Gastroesophageal sphincter (tissue), 4 donors: ENCODE measurements at regions not wholly inside any gene's neighbourhood (a gene's known extent, or its start where the extent isn't known, plus 50 kb on each side); places are given as distances from the start of the nearest gene placed in this dataset.

ENCODE experiments used
- ATAC-seq: fragments of 150-250 bp; one replicate; pipeline ENCODE4 v1.9.1; 2016; ENCODE audit warnings: mild to moderate bottlenecking, moderate library complexity
- H3K27ac ChIP-seq, 4 donors: fragments of 200-600 bp; sonication (generic) in 3 of 4; 1 replicate in 3 of 4; 2 replicates in 1 of 4; pipeline ENCODE4 v1.5.1; 2016 to 2019
- H3K27me3 ChIP-seq: fragments of 200-600 bp; sonication (generic); one replicate; pipeline ENCODE4 v1.5.1; 2019
- H3K36me3 ChIP-seq, 2 donors: fragments of 200-600 bp; sonication (generic); one replicate each; pipeline ENCODE4 v1.5.1; 2019; ENCODE audit warnings: control low read depth in 1 of 2
- H3K4me1 ChIP-seq, 3 donors: fragments of 200-600 bp; sonication (generic); 1 replicate in 2 of 3; 2 replicates in 1 of 3; pipeline ENCODE4 v1.5.1; 2016 to 2019; ENCODE audit warnings: control low read depth in 2 of 3
- H3K4me3 ChIP-seq, 2 donors: fragments of 200-600 bp; sonication (generic); one replicate each; pipeline ENCODE4 v1.5.1; 2019; ENCODE audit warnings: mild to moderate bottlenecking in 1 of 2, moderate library complexity in 1 of 2
- H3K9me3 ChIP-seq, 3 donors: fragments of 200-600 bp; sonication (generic); one replicate each; pipeline ENCODE4 v1.5.1; 2017 to 2019; ENCODE audit warnings: control low read depth in 2 of 3
- CTCF ChIP-seq, 4 experiments: fragments of 200-600 bp in 2 of 4; fragments of 450-650 bp in 2 of 4; sonication (generic) in 1 of 4; IDR thresholded peaks; one replicate each; pipeline ENCODE4 v1.5.1; 2017 to 2019; ENCODE audit warnings: antibody characterized with exemption in 4 of 4, mild to moderate bottlenecking in 2 of 4, moderate library complexity in 2 of 4
- EP300 ChIP-seq: sonication (generic); formaldehyde crosslinking; IDR thresholded peaks from one replicate; pipeline ENCODE4 v1.6.1; 2017; ENCODE audit warnings: antibody characterized with exemption, mild to moderate bottlenecking
- POLR2A ChIP-seq, 2 donors: fragments of 450-650 bp; IDR thresholded peaks; one replicate each; pipeline ENCODE4 v1.6.1; 2017; ENCODE audit warnings: antibody characterized with exemption in 2 of 2, mild to moderate bottlenecking in 2 of 2, moderate library complexity in 1 of 2
- POLR2AphosphoS5 ChIP-seq: sonication (generic); formaldehyde crosslinking; IDR thresholded peaks from one replicate; pipeline ENCODE4 v1.6.1; 2017; ENCODE audit warnings: antibody characterized with exemption
- WGBS, 2 donors: methylation state at CpG; one replicate each; pipeline ENCODE4 v1.1.5; 2018; ENCODE audit warnings: low coverage in 1 of 2; 5-methylcytosine and 5-hydroxymethylcytosine counted together

- no peak for TF ChIP-seq POLR2AphosphoS5
- no peak for TF ChIP-seq CTCF (IDR thresholded peaks at IDR 0.05)
- TF ChIP-seq POLR2A (IDR thresholded peaks at IDR 0.05): no peak
- no peak for TF ChIP-seq EP300
- Histone ChIP-seq H3K9me3 (peaks cover 0 to 8% (median 0%) of the 10 kb centered on the region in 3 donors), H3K27me3 (no peaks in the 10 kb centered on the region), H3K4me3 (no peak overlapping the region), H3K27ac (no peak overlapping the region), H3K36me3 (no peaks in the 10 kb centered on the region), H3K4me1 (no peaks in the 10 kb centered on the region)
- ATAC-seq: no peak
- 92 to 100% methylated on average over 2 of the region's 2 CpGs for WGBS, 2 donors
Observed at GRCh38 chr3:40844896-40845295, 320.1 kb downstream of the ZNF621 start.

- H3K9me3 ChIP-seq: peaks cover 0 to 8% (median 0%) of the 10 kb centered on the region in 3 donors
- no CpG with 5 or more reads among the region's 1 CpG for WGBS, 2 donors
- H3K27ac ChIP-seq: no peak overlapping the region
- H3K36me3 ChIP-seq: no peaks in the 10 kb centered on the region
- TF ChIP-seq POLR2A (IDR thresholded peaks at IDR 0.05): no peak
- no peak for TF ChIP-seq CTCF (IDR thresholded peaks at IDR 0.05)
- TF ChIP-seq POLR2AphosphoS5: no peak
- no peak for TF ChIP-seq EP300
- H3K27me3 ChIP-seq: no peaks in the 10 kb centered on the region
- H3K4me1 ChIP-seq: no peaks in the 10 kb centered on the region
- H3K4me3 ChIP-seq: no peak overlapping the region
- no peak for ATAC-seq
Observed at GRCh38 chr3:40845447-40845846, 320.7 kb downstream of the ZNF621 start.

- no peaks in the 10 kb centered on the region for H3K36me3 ChIP-seq
- no peak for ATAC-seq
Observed at GRCh38 chr3:40845916-40846315, 321.2 kb downstream of the ZNF621 start.

GRCh38 chr3:40846451-40846850, 321.7 kb downstream of the ZNF621 start:
- Histone ChIP-seq H3K27me3 (no peaks in the 10 kb centered on the region), H3K9me3 (peaks cover 0 to 8% (median 0%) of the 10 kb centered on the region in 3 donors), H3K36me3 (no peaks in the 10 kb centered on the region), H3K4me3 (no peak overlapping the region), H3K27ac (no peak overlapping the region), H3K4me1 (no peaks in the 10 kb centered on the region)
- 82% methylated on average over 1 of the region's 1 CpG; no CpG with 5 or more reads in 1 of the 2 donors for WGBS, 2 donors
- no peak for ATAC-seq
- no peak for TF ChIP-seq EP300
- no peak for TF ChIP-seq CTCF (IDR thresholded peaks at IDR 0.05)
- no peak for TF ChIP-seq POLR2AphosphoS5
- no peak for TF ChIP-seq POLR2A (IDR thresholded peaks at IDR 0.05)

More at GRCh38 chr3:40845916-40846315, 321.2 kb downstream of the ZNF621 start:
- Histone ChIP-seq H3K4me1 (no peaks in the 10 kb centered on the region), H3K27ac (no peak overlapping the region), H3K9me3 (peaks cover 0 to 8% (median 0%) of the 10 kb centered on the region in 3 donors), H3K27me3 (no peaks in the 10 kb centered on the region), H3K4me3 (no peak overlapping the region)
- TF ChIP-seq POLR2A (IDR thresholded peaks at IDR 0.05) (no peak), POLR2AphosphoS5 (no peak), CTCF (IDR thresholded peaks at IDR 0.05) (no peak), EP300 (no peak)
- 60% methylated on average over 1 of the region's 1 CpG; no CpG with 5 or more reads in 1 of the 2 donors for WGBS, 2 donors

- Histone ChIP-seq H3K27ac (no peak overlapping the region), H3K4me1 (no peaks in the 10 kb centered on the region), H3K4me3 (no peak overlapping the region), H3K9me3 (peaks cover 0 to 8% (median 0%) of the 10 kb centered on the region in 3 donors), H3K36me3 (no peaks in the 10 kb centered on the region), H3K27me3 (no peaks in the 10 kb centered on the region)
- peak; percentile 34 for ATAC-seq
- 54 to 57% methylated on average over 3 of the region's 6 CpGs for WGBS, 2 donors
- TF ChIP-seq POLR2A (IDR thresholded peaks at IDR 0.05): no peak
- peak in 1 of 4 experiments; percentile 36 for TF ChIP-seq CTCF (IDR thresholded peaks at IDR 0.05)
Observed at GRCh38 chr3:40847551-40847992, 322.8 kb downstream of the ZNF621 start.
